ENCODE measurements at regions not wholly inside any gene's neighbourhood (a gene's known extent, or its start where the extent isn't known, plus 50 kb on each side); places are given as distances from the start of the nearest gene placed in this dataset.

DNA sequence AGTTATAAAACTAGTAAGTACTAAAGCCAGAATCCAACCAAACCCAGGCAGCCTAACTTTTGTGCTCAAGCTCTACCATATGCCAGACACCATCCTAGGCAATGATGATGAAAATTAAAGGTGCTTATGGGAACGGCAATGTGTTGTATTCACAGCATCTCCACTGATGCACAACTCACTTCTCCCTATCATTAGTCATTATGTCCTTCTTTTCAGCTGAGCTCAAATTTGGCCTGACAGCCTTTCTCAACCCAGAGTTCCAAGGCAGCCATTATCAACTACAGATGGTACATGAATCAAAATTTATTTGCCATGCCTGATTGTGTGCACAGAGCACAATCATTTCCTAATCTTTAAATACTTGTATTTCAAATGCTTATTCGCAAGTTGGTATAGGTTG lies 121.6 kb upstream of the TNPO1 start:
- Histone ChIP-seq H3K18ac (ENCODE audit: extremely low read depth, low read length) (no peak overlapping the region), H3K36me3 (ENCODE audit: control insufficient read depth in 2 of 4, insufficient read depth in 4 of 4, low read length in 3 of 4) (no peaks in the 10 kb centered on the region), H2BK5ac (ENCODE audit: low read depth, low read length) (no peak overlapping the region), H4K8ac (ENCODE audit: extremely low read depth, insufficient read depth, low read length) (no peak overlapping the region), H2BK15ac (ENCODE audit: low read length) (no peak overlapping the region), H2BK20ac (ENCODE audit: low read length) (no peak overlapping the region), H4K91ac (replicated peaks; ENCODE audit: insufficient read length, low read length) (no peak overlapping the region), H2BK12ac (ENCODE audit: low read depth, low read length) (no peak overlapping the region), H3K4ac (replicated peaks; ENCODE audit: insufficient read length, low read depth, low read length) (no peak overlapping the region), H2AFZ (ENCODE audit: low read length) (no peak overlapping the region), H3K27ac (ENCODE audit: low read depth, low read length) (no peak overlapping the region), H3K27me3 (replicated peaks in 1 of 4; ENCODE audit: control insufficient read depth in 3 of 4, extremely low read depth in 1 of 4, insufficient read depth in 3 of 4, low read length in 3 of 4) (no peaks in the 10 kb centered on the region), H3K56ac (replicated peaks; ENCODE audit: insufficient read length, low read depth, low read length) (no peak overlapping the region), H2AK5ac (ENCODE audit: low read depth, low read length) (no peak overlapping the region), H3K4me3 (ENCODE audit: extremely low read depth in 1 of 4, insufficient read depth in 2 of 4, low read depth in 3 of 4, low read length in 4 of 4) (no peak overlapping the region), H3K23me2 (ENCODE audit: low read depth, low read length) (no peaks in the 10 kb centered on the region), H4K20me1 (replicated peaks in 1 of 2; ENCODE audit: control insufficient read depth in 1 of 2, insufficient read depth in 2 of 2, low read length in 2 of 2) (no peaks in the 10 kb centered on the region), H3K4me1 (replicated peaks in 1 of 4; ENCODE audit: control insufficient read depth in 3 of 4, insufficient read depth in 4 of 4, low read length in 3 of 4) (no peaks in the 10 kb centered on the region), H3K14ac (ENCODE audit: insufficient read length) (no peak overlapping the region), H3K79me2 (ENCODE audit: control insufficient read depth in 1 of 2, insufficient read depth in 2 of 2, low read length in 2 of 2) (no peaks in the 10 kb centered on the region), H4K5ac (ENCODE audit: insufficient read length, low read depth, low read length) (no peak overlapping the region), H3K9ac (replicated peaks in 1 of 4; ENCODE audit: extremely low read depth in 1 of 4, low read depth in 3 of 4, low read length in 3 of 4) (no peak overlapping the region), H3K23ac (ENCODE audit: insufficient read length) (no peak overlapping the region), H2BK120ac (replicated peaks; ENCODE audit: low read depth, low read length) (no peak overlapping the region), H3K4me2 (ENCODE audit: insufficient read depth in 1 of 2, low read depth in 2 of 2, low read length in 2 of 2) (no peak overlapping the region), H3K9me3 (ENCODE audit: insufficient read depth in 2 of 2, low read depth in 1 of 2, low read length in 1 of 2) (no peaks in the 10 kb centered on the region), H3K79me1 (ENCODE audit: low read depth, low read length) (no peaks in the 10 kb centered on the region)
- TF ChIP-seq TEAD4 (IDR thresholded peaks at IDR 0.05; ENCODE audit: low read depth, low read length), result no peak
- no peak for TF ChIP-seq GTF2F1 (IDR thresholded peaks at IDR 0.05; ENCODE audit: borderline replicate concordance, low read depth, low read length)
- CTCF ChIA-PET (ENCODE audit: partially characterized antibody), result interaction anchor here (1.0 kb wide), 1 partner anchor 194 kb away, joined by 3 read pairs; no protein-coding TSS in a partner anchor
- POLR2A ChIA-PET (ENCODE audit: partially characterized antibody), result no interaction called here
- no peak for DNase-seq (ENCODE audit: low read depth in 1 of 2, low spot score in 2 of 2)
- 97% methylated on average over 2 of the region's 2 CpGs; no CpG with 5 or more reads in 1 of the 2 experiments for WGBS, 2 experiments (ENCODE audit: extremely low coverage in 1 of 2, insufficient coverage in 1 of 2, insufficient read length in 1 of 2, insufficient replicate concordance in 2 of 2, low coverage in 1 of 2, low lambda C conversion rate in 2 of 2, missing lambda C conversion rate in 1 of 2)
- FAIRE-seq, result no peak

All from H1 (cell line).